Stimulated activated naive CD8-positive, alpha-beta T cell treated with anti-CD3 and anti-CD28 coated beads, Interleukin-15, amount 100 ng/mL, for 72 hours (primary cell): ENCODE measurements at regions not wholly inside any gene's neighbourhood (a gene's known extent, or its start where the extent isn't known, plus 50 kb on each side); places are given as distances from the start of the nearest gene placed in this dataset.
"Not testable (repeated sequence)": the region's sequence is repeated elsewhere in the genome, so short reads cannot be mapped to it uniquely, and the experiment has no call there.

Experiments
- ATAC-seq: fragments of 150-1000 bp; cut with Tn5 transposase; 2 replicates; pipeline ENCODE4 v1.10.0; 2021; ENCODE audit warnings: mild to moderate bottlenecking, moderate library complexity
- DNase-seq, 2 donors: peaks; one replicate each; pipeline ENCODE4 v3.0.0; 2021 to 2022
- H3K27ac Mint-ChIP-seq, 2 donors: one replicate each; pipeline ENCODE4 v1.8.0; 2022; ENCODE audit warnings: mild to moderate bottlenecking in 2 of 2, mixed read lengths in 2 of 2, moderate library complexity in 2 of 2
- H3K27me3 Mint-ChIP-seq: one replicate; pipeline ENCODE4 v1.8.0; 2022; ENCODE audit warnings: mixed read lengths
- H3K4me1 Mint-ChIP-seq: one replicate; pipeline ENCODE4 v1.8.0; 2022; ENCODE audit warnings: mild to moderate bottlenecking, mixed read lengths
- H3K4me3 Mint-ChIP-seq, 2 donors: one replicate each; pipeline ENCODE4 v1.8.0; 2022; ENCODE audit warnings: mild to moderate bottlenecking in 2 of 2, mixed read lengths in 2 of 2, moderate library complexity in 1 of 2
- H3K9me3 Mint-ChIP-seq, 2 donors: one replicate each; pipeline ENCODE4 v1.8.0; 2022; ENCODE audit warnings: mixed read lengths in 2 of 2

GRCh38 chr6:67431076-67431475 lies 1204.0 kb upstream of the ADGRB3 start:
- DNase-seq (no peak), ATAC-seq (no peak)
- H3K27ac Mint-ChIP-seq: peak overlapping the region in 1 of 2 donors; percentile 80
- H3K9me3 Mint-ChIP-seq: peaks cover 0 to 9% of the 10 kb centered on the region in 2 donors
- no peaks in the 10 kb centered on the region for H3K27me3 Mint-ChIP-seq
- H3K4me1 Mint-ChIP-seq: no peaks in the 10 kb centered on the region
- no peak overlapping the region for H3K4me3 Mint-ChIP-seq

- not testable (repeated sequence) for DNase-seq, H3K27ac Mint-ChIP-seq, H3K4me1 Mint-ChIP-seq, H3K4me3 Mint-ChIP-seq, H3K27me3 Mint-ChIP-seq, ATAC-seq, H3K9me3 Mint-ChIP-seq
These were observed 1208.4 kb upstream of the ADGRB3 start for GRCh38 chr6:67426686-67427085.

DNA sequence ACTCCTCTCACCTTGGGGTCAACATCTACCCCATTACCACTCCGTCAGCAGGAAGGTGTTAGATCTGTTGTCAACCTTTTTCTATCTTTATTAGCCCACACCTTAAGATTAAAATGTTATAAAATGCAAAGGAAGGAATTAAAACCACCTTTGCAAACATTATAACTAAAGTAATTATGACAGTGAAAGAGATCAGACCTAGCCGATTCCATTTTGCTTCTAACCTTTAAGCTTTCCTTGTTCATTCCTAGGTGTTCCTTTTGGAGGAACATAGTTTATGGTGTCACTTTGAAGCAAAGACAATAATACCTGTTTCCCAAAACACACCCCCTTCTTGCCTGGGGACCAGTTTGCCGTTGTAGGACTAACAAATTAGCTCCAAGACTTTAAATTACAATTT lies 1223.0 kb upstream of the ADGRB3 start:
- Mint-ChIP-seq H3K27me3 (no peaks in the 10 kb centered on the region), H3K4me1 (no peaks in the 10 kb centered on the region), H3K27ac (no peak overlapping the region), H3K4me3 (no peak overlapping the region), H3K9me3 (peaks cover 5 to 7% of the 10 kb centered on the region in 2 donors)
- no peak for ATAC-seq
- DNase-seq: no peak

GRCh38 chr6:67411036-67411435 lies 1224.0 kb upstream of the ADGRB3 start:
- Mint-ChIP-seq H3K9me3 (peaks cover 5 to 7% of the 10 kb centered on the region in 2 donors), H3K4me3 (no peak overlapping the region), H3K4me1 (no peaks in the 10 kb centered on the region), H3K27me3 (no peaks in the 10 kb centered on the region), H3K27ac (no peak overlapping the region)
- no peak for DNase-seq
- no peak for ATAC-seq

DNA sequence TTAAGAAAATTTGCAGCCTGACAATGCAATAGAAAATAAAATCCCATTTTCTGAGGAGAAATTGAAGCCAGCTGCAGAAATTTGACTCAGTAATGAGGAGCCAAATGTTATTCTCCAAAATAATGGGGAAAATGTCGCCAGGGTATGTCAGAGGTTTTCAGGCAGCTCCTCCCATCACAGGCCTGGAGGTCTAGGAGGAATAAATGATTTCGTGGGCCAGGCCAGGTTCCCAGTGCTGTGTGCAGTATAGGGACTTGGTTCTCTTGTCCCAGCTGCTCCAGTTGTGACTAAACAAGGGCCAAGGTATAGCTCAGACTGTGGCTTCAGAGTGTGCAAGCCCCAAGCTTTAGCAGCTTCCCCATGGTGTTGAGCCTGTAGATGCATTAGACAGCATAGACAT lies 1240.8 kb upstream of the ADGRB3 start:
- ATAC-seq: no peak
- H3K27me3 Mint-ChIP-seq: no peaks in the 10 kb centered on the region
- H3K4me3 Mint-ChIP-seq: no peak overlapping the region
- DNase-seq: no peak
- H3K4me1 Mint-ChIP-seq: no peaks in the 10 kb centered on the region
- H3K9me3 Mint-ChIP-seq: peaks cover 9 to 16% of the 10 kb centered on the region in 2 donors
- no peak overlapping the region for H3K27ac Mint-ChIP-seq

- no peaks in the 10 kb centered on the region for H3K4me1 Mint-ChIP-seq
- H3K4me3 Mint-ChIP-seq: no peak overlapping the region
- H3K27me3 Mint-ChIP-seq: no peaks in the 10 kb centered on the region
- ATAC-seq (no peak), DNase-seq (no peak)
- H3K27ac Mint-ChIP-seq: no peak overlapping the region
- peaks cover 9 to 16% of the 10 kb centered on the region in 2 donors for H3K9me3 Mint-ChIP-seq
These were observed 1241.7 kb upstream of the ADGRB3 start for GRCh38 chr6:67393356-67393755.

GRCh38 chr6:67391955-67392354 lies 1243.1 kb upstream of the ADGRB3 start:
- Mint-ChIP-seq H3K9me3 (peaks cover 9 to 16% of the 10 kb centered on the region in 2 donors), H3K4me3 (no peak overlapping the region), H3K27me3 (no peaks in the 10 kb centered on the region), H3K27ac (no peak overlapping the region), H3K4me1 (no peaks in the 10 kb centered on the region)
- DNase-seq (no peak), ATAC-seq (no peak)

- Mint-ChIP-seq H3K4me1 (no peaks in the 10 kb centered on the region), H3K4me3 (no peak overlapping the region)
- no peak for ATAC-seq
These were observed 1265.4 kb upstream of the ADGRB3 start for GRCh38 chr6:67369679-67370078.

DNA sequence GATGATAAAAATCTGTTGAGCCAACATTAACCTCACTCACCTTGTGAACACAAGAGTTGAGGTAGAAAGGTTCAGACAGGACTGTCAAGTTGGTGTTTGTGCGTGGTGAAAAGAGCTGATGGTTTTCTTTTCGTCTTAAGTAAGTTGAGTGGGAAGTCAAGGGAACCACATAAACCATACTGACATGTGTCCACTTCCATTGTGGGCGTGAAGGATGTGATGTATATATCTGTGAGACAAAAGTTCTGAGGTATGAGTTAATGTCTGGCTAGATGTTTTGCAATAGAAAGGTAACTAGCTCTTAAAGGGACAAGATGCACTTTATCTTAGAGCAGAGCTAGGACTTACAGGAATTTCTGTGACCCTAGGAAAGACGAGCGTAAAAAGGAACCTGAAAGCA lies 1272.1 kb upstream of the ADGRB3 start:
- Mint-ChIP-seq H3K4me1 (no peaks in the 10 kb centered on the region), H3K4me3 (no peak overlapping the region), H3K27me3 (no peaks in the 10 kb centered on the region), H3K27ac (no peak overlapping the region), H3K9me3 (peaks cover 0 to 13% of the 10 kb centered on the region in 2 donors)
- DNase-seq: no peak
- no peak for ATAC-seq

More at GRCh38 chr6:67369679-67370078, 1265.4 kb upstream of the ADGRB3 start:
- DNase-seq: no peak
- Mint-ChIP-seq H3K27me3 (no peaks in the 10 kb centered on the region), H3K9me3 (no peaks in the 10 kb centered on the region), H3K27ac (no peak overlapping the region)

DNA sequence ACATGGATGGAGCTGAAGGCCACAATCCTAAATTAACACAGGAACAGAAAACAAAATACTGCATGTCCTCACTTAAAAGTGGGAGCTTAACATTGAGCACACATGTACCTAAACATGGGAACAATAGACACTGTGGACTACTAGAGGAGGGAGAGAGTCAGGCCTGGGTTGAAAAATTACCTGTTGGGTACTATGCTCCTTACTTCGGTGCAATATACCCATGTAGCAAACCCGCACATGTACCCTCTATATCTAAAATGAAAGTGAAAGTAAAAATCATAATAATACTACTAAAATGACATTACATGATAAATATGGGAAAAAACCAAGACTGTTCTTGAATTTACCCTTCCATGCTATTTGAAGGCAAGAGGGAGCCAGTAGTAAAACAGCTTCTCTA lies 1273.8 kb upstream of the ADGRB3 start:
- Mint-ChIP-seq H3K9me3 (peaks cover 0 to 13% of the 10 kb centered on the region in 2 donors), H3K4me1 (no peaks in the 10 kb centered on the region), H3K4me3 (no peak overlapping the region), H3K27me3 (no peaks in the 10 kb centered on the region), H3K27ac (no peak overlapping the region)
- no peak for ATAC-seq
- DNase-seq: no peak

DNA sequence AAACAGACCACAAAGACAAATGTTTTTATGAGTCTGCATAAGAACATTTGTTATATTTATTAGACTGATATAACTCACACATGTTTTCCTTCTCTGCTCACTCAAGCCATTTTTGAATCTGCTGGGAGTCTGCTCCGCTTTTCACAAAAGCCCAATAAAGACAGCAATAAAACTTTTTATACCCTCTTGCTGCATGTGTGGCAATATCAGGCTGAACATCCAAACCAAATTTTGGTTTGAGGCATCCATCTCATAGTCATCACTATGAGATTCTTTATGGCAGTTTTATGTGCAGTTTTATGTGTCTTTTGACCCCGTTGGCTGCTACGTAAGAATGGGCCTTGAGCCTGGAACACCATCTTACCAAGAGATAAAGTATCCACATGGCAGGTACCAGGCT lies 1276.8 kb upstream of the ADGRB3 start:
- Mint-ChIP-seq H3K27ac (no peak overlapping the region), H3K27me3 (no peaks in the 10 kb centered on the region), H3K9me3 (peaks cover 11 to 13% of the 10 kb centered on the region in 2 donors), H3K4me3 (no peak overlapping the region), H3K4me1 (no peaks in the 10 kb centered on the region)
- no peak for ATAC-seq
- DNase-seq: no peak

GRCh38 chr6:67353861-67354260 lies 1281.2 kb upstream of the ADGRB3 start:
- ATAC-seq: no peak
- Mint-ChIP-seq H3K4me3 (no peak overlapping the region), H3K9me3 (peaks cover 9 to 11% of the 10 kb centered on the region in 2 donors), H3K4me1 (no peaks in the 10 kb centered on the region), H3K27me3 (no peaks in the 10 kb centered on the region), H3K27ac (no peak overlapping the region)
- DNase-seq: no peak

- no peak overlapping the region for H3K4me3 Mint-ChIP-seq
- peaks cover 9 to 11% of the 10 kb centered on the region in 2 donors for H3K9me3 Mint-ChIP-seq
- H3K4me1 Mint-ChIP-seq: no peaks in the 10 kb centered on the region
- H3K27ac Mint-ChIP-seq: no peak overlapping the region
- no peaks in the 10 kb centered on the region for H3K27me3 Mint-ChIP-seq
- no peak for ATAC-seq
- no peak for DNase-seq
These were observed 1282.4 kb upstream of the ADGRB3 start for GRCh38 chr6:67352717-67353116.

- Mint-ChIP-seq H3K4me3 (no peak overlapping the region), H3K27me3 (no peaks in the 10 kb centered on the region), H3K9me3 (peaks cover 9 to 11% of the 10 kb centered on the region in 2 donors), H3K27ac (no peak overlapping the region), H3K4me1 (no peaks in the 10 kb centered on the region)
- ATAC-seq (no peak), DNase-seq (no peak)
These were observed 1284.4 kb upstream of the ADGRB3 start for GRCh38 chr6:67350729-67351128.

DNA sequence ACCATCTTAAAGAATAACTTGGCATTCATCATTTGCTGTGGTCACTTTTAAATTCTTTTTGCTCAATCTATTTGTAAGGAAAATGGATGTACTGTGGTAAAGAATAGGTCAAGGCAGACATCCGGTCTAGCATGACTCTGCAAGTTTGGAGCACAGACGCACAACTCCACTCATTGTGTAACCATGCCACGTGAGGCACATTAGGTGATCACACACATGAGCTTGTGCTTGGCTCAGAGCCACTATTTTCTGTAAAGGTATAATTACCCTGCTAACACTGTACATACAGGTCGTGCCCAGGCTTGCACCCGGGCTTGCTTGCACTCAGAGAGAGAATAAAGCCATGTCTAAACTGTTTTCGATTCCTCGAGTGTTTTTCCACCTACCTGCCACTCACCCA lies 1289.1 kb upstream of the ADGRB3 start:
- Mint-ChIP-seq H3K9me3 (no peaks in the 10 kb centered on the region), H3K27me3 (no peaks in the 10 kb centered on the region)
- no peak for DNase-seq

DNA sequence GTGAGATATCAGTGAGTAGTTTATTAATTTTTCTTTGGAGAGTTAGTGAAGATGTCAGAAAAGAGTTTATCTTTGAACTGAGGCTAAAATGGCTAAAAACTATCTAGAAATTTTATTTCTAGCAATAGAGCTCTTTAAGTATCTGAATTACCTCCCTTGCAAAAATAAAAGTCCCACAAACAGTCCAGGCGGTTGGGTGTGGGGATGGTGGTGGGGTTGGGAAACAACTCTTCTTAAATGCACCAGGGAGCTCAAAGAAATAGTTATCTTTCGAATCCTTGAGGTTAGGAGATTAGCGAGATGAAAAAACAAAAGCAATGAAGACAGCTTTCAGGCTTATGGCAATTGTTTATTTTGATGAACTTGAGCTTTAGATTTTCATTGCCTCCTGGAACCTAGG lies 1299.1 kb upstream of the ADGRB3 start:
- Mint-ChIP-seq H3K4me3 (no peak overlapping the region), H3K27me3 (no peaks in the 10 kb centered on the region), H3K27ac (no peak overlapping the region), H3K9me3 (peaks cover 0 to 6% of the 10 kb centered on the region in 2 donors), H3K4me1 (no peaks in the 10 kb centered on the region)
- DNase-seq (no peak), ATAC-seq (no peak)

More for the DNA sequence above, 1289.1 kb upstream of the ADGRB3 start:
- ATAC-seq: no peak
- no peaks in the 10 kb centered on the region for H3K4me1 Mint-ChIP-seq
- H3K27ac Mint-ChIP-seq: no peak overlapping the region
- no peak overlapping the region for H3K4me3 Mint-ChIP-seq

DNA sequence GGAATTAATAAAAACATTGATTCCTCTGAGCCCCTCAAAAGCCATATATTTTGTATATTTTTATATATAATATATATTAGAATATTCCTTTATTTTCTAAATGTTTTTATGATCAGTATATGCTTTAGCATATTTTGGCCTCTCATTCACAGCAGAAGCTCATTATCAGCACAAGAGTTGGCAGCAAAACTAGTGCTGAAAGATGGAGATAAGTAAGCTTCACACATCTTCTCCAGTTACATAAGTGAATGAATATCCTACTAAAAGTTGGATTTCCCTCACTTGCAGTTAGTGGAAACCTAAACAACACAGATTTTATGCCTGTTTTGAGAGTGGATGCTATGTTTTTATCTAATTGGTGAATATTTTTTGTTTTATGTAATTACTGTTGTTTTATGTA lies 1303.8 kb upstream of the ADGRB3 start:
- Mint-ChIP-seq H3K27ac (no peak overlapping the region), H3K9me3 (peaks cover 6 to 8% of the 10 kb centered on the region in 2 donors), H3K4me1 (no peaks in the 10 kb centered on the region), H3K4me3 (no peak overlapping the region), H3K27me3 (no peaks in the 10 kb centered on the region)
- ATAC-seq (no peak), DNase-seq (no peak)
